ENCODE measurements at regions not wholly inside any gene's neighbourhood (a gene's known extent, or its start where the extent isn't known, plus 50 kb on each side); places are given as distances from the start of the nearest gene placed in this dataset.

GRCh38 chr3:174737966-174738365, 121.2 kb upstream of the NAALADL2 start:
- TF ChIP-seq CTCF (IDR thresholded peaks at IDR 0.05; ENCODE audit: low read depth, low read length, missing input control): no peak
- no peak for TF ChIP-seq YY1 (IDR thresholded peaks at IDR 0.05)
- TF ChIP-seq JUND (IDR thresholded peaks at IDR 0.05): no peak
- TF ChIP-seq RXRA (IDR thresholded peaks at IDR 0.05): no peak
